ENCODE measurements at regions not wholly inside any gene's neighbourhood (a gene's known extent, or its start where the extent isn't known, plus 50 kb on each side); places are given as distances from the start of the nearest gene placed in this dataset.

DNA sequence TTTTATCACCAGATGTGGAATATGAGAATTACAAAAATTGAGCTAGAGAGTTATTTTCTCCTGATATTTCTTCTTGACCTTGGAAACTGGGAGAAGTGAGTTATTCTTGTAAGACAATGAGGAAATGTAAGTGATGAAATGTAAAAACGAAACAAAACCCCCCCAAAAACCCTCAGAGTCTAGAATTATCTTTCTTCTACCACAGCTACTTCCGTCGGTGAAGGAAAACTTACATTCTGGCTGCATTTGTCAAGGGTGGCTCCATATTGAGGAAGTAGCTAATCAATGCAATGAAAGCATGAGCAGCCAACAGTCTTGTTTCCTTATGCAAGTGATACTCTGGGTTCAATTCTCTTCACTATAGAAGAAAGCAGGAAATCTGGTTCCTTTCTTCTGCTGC, 661.7 kb upstream of the CITED2 start:
- Histone ChIP-seq H3K36me3 (ENCODE audit: low read depth) (no peaks in the 10 kb centered on the region), H3K4me1 (replicated peaks; ENCODE audit: insufficient read depth) (no peaks in the 10 kb centered on the region), H3K4me2 (no peak overlapping the region), H3K4me3 (no peak overlapping the region), H2AFZ (no peak overlapping the region), H3K9me3 (ENCODE audit: insufficient read depth, low read depth) (peaks cover 9% of the 10 kb centered on the region; the same call in 1 of the 2 replicates), H3K9me2 (ENCODE audit: insufficient read depth) (no peaks in the 10 kb centered on the region), H3F3A (ENCODE audit: insufficient read depth, low read depth) (no peaks in the 10 kb centered on the region), H3K79me2 (ENCODE audit: low read depth) (no peaks in the 10 kb centered on the region), H3K27me3 (ENCODE audit: insufficient read depth, low read depth) (no peaks in the 10 kb centered on the region), H4K20me1 (ENCODE audit: insufficient read depth) (no peaks in the 10 kb centered on the region), H3K27ac (no peak overlapping the region)
- BruUV-seq (replicated peaks) = no TSS peak
- CTCF ChIA-PET = no interaction called here
- DNase-seq = no peak
- TF ChIP-seq EZH2 (IDR thresholded peaks at IDR 0.05; ENCODE audit: low read depth) = no peak
- TF ChIP-seq, protein P1, sequence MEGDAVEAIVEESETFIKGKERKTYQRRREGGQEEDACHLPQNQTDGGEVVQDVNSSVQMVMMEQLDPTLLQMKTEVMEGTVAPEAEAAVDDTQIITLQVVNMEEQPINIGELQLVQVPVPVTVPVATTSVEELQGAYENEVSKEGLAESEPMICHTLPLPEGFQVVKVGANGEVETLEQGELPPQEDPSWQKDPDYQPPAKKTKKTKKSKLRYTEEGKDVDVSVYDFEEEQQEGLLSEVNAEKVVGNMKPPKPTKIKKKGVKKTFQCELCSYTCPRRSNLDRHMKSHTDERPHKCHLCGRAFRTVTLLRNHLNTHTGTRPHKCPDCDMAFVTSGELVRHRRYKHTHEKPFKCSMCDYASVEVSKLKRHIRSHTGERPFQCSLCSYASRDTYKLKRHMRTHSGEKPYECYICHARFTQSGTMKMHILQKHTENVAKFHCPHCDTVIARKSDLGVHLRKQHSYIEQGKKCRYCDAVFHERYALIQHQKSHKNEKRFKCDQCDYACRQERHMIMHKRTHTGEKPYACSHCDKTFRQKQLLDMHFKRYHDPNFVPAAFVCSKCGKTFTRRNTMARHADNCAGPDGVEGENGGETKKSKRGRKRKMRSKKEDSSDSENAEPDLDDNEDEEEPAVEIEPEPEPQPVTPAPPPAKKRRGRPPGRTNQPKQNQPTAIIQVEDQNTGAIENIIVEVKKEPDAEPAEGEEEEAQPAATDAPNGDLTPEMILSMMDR (conservative IDR thresholded peaks at IDR 0.05) = no peak
- intact Hi-C loops (cut with micrococcal nuclease; ENCODE audit: unreplicated experiment) = no loop called here
- POLR2A ChIA-PET (ENCODE audit: unreplicated experiment) = no interaction called here

DNA sequence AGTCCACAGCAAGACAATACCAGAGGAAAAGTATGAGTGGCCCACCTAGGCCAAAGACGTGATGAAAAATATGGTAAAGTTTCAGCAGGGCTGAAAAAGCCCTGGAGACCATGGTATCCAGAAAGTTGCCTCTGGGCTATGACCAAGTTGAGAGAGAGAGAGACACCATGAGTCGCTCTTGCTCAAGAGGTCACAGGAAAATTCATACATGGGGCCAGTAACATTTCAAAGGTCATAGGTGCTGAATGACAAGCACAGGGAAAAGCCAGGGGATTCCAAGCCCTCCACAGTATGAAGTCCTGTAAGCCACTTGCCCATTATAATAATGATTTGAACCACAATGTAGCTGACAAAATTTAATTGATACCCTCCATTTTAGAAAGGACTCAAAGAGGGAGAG, 657.7 kb upstream of the CITED2 start:
- DNase-seq = no peak
- Histone ChIP-seq H3K36me3 (ENCODE audit: low read depth) (no peaks in the 10 kb centered on the region), H2AFZ (no peak overlapping the region), H3K4me1 (replicated peaks; ENCODE audit: insufficient read depth) (no peaks in the 10 kb centered on the region), H3K27ac (no peak overlapping the region), H3K4me3 (no peak overlapping the region), H3K9me2 (ENCODE audit: insufficient read depth) (0 out of 2 replicates have a peak, but pooled peaks cover 10% of the 10 kb centered on the region), H4K20me1 (ENCODE audit: insufficient read depth) (no peaks in the 10 kb centered on the region), H3F3A (ENCODE audit: insufficient read depth, low read depth) (no peaks in the 10 kb centered on the region), H3K9me3 (ENCODE audit: insufficient read depth, low read depth) (peaks cover 14% of the 10 kb centered on the region; the same call in 1 of the 2 replicates), H3K79me2 (ENCODE audit: low read depth) (no peaks in the 10 kb centered on the region), H3K4me2 (no peak overlapping the region), H3K27me3 (ENCODE audit: insufficient read depth, low read depth) (no peaks in the 10 kb centered on the region)
- POLR2A ChIA-PET (ENCODE audit: unreplicated experiment) = interaction anchor here (0.7 kb wide), 1 partner anchor 1407 kb away, joined by 3 read pairs; no protein-coding TSS in a partner anchor
- TF ChIP-seq, protein P1 (conservative IDR thresholded peaks at IDR 0.05) = no peak
- no peak for TF ChIP-seq EZH2 (IDR thresholded peaks at IDR 0.05; ENCODE audit: low read depth)
- intact Hi-C loops (cut with micrococcal nuclease; ENCODE audit: unreplicated experiment) = no loop called here
- CTCF ChIA-PET = no interaction called here
- BruUV-seq (replicated peaks) = no TSS peak

- POLR2A ChIA-PET (ENCODE audit: unreplicated experiment) = no interaction called here
- TF ChIP-seq EZH2 (IDR thresholded peaks at IDR 0.05; ENCODE audit: low read depth) = no peak
- TF ChIP-seq, protein P1 (conservative IDR thresholded peaks at IDR 0.05) = no peak
- Histone ChIP-seq H3F3A (ENCODE audit: insufficient read depth, low read depth) (no peaks in the 10 kb centered on the region), H4K20me1 (ENCODE audit: insufficient read depth) (no peaks in the 10 kb centered on the region), H3K27me3 (ENCODE audit: insufficient read depth, low read depth) (no peaks in the 10 kb centered on the region), H3K4me3 (no peak overlapping the region), H3K9me3 (ENCODE audit: insufficient read depth, low read depth) (0 out of 2 replicates have a peak, but pooled peaks cover 5% of the 10 kb centered on the region), H3K9me2 (ENCODE audit: insufficient read depth) (0 out of 2 replicates have a peak, but pooled peaks cover 10% of the 10 kb centered on the region), H3K36me3 (ENCODE audit: low read depth) (no peaks in the 10 kb centered on the region), H3K4me2 (no peak overlapping the region), H2AFZ (no peak overlapping the region), H3K79me2 (ENCODE audit: low read depth) (no peaks in the 10 kb centered on the region), H3K4me1 (replicated peaks; ENCODE audit: insufficient read depth) (no peaks in the 10 kb centered on the region), H3K27ac (no peak overlapping the region)
- DNase-seq = no peak
- CTCF ChIA-PET = no interaction called here
- no TSS peak for BruUV-seq (replicated peaks)
- intact Hi-C loops (cut with micrococcal nuclease; ENCODE audit: unreplicated experiment) = no loop called here
Measured at GRCh38 chr6:140029551-140029950, 655.1 kb upstream of the CITED2 start.

All from PC-9 (cell line).